GM11168 (cell line): ENCODE measurements at regions not wholly inside any gene's neighbourhood (a gene's known extent, or its start where the extent isn't known, plus 50 kb on each side); places are given as distances from the start of the nearest gene placed in this dataset.

Experiments
- in situ Hi-C: fragments of 300-500 bp; cut with MboI; formaldehyde crosslinking; loops from one replicate; pipeline ENCODE4 v1.12.0; 2022; ENCODE audit warnings: low sequenced_read_pairs; ENCODE audit not compliant: unreplicated experiment

GRCh38 chr13:22108979-22109378, 438.1 kb downstream of the FGF9 start:
- in situ Hi-C loops: no loop called here

- in situ Hi-C loops: no loop called here
These were observed 439.5 kb downstream of the FGF9 start for GRCh38 chr13:22110368-22110767.

- in situ Hi-C loops: no loop called here
These were observed 440.4 kb downstream of the FGF9 start for GRCh38 chr13:22111152-22111783.

GRCh38 chr13:22111961-22112360, 441.1 kb downstream of the FGF9 start:
- in situ Hi-C loops: no loop called here

- in situ Hi-C loops: no loop called here
These were observed 442.3 kb downstream of the FGF9 start for GRCh38 chr13:22112956-22113745.

- in situ Hi-C loops: loop anchor here (5.0 kb wide), 1 partner anchor 48 kb away; no protein-coding TSS in a partner anchor
These were observed 443.9 kb downstream of the FGF9 start for GRCh38 chr13:22114630-22115311.

DNA sequence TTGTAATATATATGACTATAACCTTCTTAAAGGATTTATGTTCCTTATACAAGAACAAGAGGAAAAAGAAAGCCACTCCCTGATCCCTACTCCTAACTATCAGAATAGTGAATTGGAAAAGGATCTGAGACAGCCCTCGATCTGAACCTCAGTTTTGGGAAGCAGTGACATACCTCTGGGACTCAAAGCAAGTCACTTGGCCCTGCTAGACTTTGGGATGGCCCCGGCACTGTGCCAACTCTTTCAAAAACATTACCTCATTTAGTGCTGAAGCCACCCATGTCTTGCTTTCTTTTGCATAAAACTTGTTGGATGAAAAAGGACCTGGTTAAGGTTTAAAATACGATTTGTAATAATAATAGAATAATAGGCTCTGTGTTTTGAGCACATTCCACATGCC, 447.3 kb downstream of the FGF9 start:
- in situ Hi-C loops: loop anchor here (5.0 kb wide), 1 partner anchor 44 kb away; no protein-coding TSS in a partner anchor

GRCh38 chr13:22120646-22121045, 449.8 kb downstream of the FGF9 start:
- in situ Hi-C loops: no loop called here

GRCh38 chr13:22121146-22121739, 450.4 kb downstream of the FGF9 start:
- in situ Hi-C loops: no loop called here

- in situ Hi-C loops: no loop called here
These were observed 455.7 kb downstream of the FGF9 start for GRCh38 chr13:22126433-22127021.

DNA sequence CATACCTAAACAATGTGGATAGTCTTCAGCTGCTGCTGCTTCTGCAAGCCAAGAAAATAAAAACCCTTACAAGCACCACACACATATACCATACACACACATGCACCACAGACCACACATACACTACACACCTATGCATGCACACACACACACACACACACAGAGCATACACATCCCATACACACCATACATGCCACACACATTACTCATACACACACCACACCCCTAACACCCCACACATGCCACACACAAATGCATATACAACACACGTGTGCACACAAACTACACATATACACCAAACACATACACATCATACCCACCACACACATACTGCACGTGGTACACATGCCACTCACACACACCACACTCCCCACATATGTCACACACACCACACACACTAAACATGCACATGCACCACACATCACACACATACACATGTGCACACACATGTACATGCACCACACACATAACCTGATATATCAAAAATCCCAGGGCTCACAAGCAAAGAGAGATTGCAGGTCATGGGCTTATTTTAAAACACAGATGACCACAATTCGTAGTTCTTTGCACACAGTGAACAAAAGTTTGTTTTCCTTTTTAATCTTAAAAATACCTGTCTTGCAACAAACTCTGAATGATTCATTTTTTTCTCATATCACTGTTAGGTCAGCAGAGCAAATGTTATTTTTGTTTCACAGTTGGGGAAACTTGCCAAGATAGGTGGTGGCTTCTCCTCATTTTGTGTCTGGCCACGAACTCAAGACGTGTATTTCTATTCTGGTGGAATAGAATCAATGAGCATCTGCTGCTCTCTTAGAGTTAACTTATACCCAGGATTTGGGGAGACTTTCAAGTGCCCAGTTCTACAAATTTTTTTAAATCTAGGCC, 456.6 kb downstream of the FGF9 start:
- in situ Hi-C loops: no loop called here

GRCh38 chr13:22128441-22129408, 457.9 kb downstream of the FGF9 start:
- in situ Hi-C loops: no loop called here

DNA sequence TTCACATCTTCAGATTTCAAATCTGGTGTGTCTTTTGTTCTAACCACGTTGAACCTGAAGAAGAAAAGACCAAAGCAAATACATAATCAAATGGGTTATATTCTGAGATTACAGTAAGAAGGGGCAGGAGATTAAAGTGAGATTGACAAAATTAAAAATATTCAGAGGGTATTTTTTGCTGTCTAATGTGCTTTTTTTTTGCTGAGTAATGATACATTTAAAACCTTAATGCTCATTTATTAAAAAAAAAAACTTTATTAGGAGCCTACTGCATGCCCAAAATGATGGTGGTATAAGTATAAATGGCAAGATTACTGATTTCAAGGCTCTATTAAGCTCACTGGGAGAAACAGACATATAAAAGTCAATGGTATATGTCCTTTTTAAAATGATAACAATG, 459.4 kb downstream of the FGF9 start:
- in situ Hi-C loops: no loop called here

DNA sequence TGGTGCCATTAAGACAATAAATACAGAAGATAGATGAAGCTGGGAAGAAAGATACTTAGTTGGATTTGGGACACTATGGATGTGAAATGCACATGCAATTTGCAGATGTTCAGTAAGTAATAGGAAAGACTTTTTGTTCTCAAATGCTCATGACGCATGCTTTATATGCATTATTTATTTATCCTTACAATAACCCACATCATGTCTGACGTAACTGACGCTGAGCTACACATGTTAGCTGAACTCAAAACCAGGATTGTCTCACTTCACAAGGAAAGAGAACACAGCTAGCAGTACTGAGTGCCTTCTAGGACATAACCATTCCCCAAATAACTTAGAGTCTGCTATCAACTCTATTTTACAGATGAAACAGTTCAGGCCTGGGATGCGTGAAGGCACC, 463.4 kb downstream of the FGF9 start:
- in situ Hi-C loops: no loop called here

GRCh38 chr13:22135446-22135845, 464.6 kb downstream of the FGF9 start:
- in situ Hi-C loops: no loop called here

DNA sequence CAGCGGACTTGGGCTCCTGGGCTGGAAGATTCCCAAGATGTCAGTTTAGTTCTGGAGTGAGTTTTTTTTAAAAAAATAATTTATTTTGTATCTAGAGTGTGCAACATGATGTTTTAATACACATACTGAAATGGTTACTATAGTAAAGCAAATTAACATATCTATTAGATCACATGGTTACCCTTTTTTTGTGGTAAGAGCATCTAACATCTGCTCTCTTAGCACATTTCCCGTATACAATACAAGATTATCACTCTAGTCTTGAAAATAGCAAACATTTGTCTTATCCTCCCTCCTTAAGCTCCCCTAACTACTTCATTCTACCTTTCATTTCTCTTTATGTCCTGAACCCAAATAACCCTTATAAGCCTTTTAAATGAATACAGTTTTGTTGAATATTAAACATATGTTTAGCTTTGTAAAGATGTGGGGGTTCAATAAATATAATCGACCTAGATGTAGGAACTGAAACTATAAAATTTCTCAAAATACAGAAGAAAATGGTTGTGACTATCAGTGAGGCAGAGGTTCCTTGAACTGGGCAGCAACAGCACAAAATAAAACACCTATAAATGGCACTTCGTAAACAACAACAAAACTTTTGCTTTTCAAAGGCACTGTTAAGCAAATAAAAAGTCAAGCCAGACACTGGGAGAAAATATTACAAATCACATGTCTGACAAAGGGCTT, 466.6 kb downstream of the FGF9 start:
- in situ Hi-C loops: no loop called here

- in situ Hi-C loops: no loop called here
These were observed 468.1 kb downstream of the FGF9 start for GRCh38 chr13:22138947-22139346.

GRCh38 chr13:22141716-22142115, 470.8 kb downstream of the FGF9 start:
- in situ Hi-C loops: no loop called here
